Stimulated activated CD8-positive, alpha-beta memory T cell treated with anti-CD3 and anti-CD28 coated beads, Interleukin-12 subunit alpha, Interleukin-12 subunit beta, amount 100 ng/mL, for 4 hours (primary cell): ENCODE measurements at regions not wholly inside any gene's neighbourhood (a gene's known extent, or its start where the extent isn't known, plus 50 kb on each side); places are given as distances from the start of the nearest gene placed in this dataset.
"Not testable (repeated sequence)": the region's sequence is repeated elsewhere in the genome, so short reads cannot be mapped to it uniquely, and the experiment has no call there.

Source experiments
- DNase-seq: peaks from one replicate; pipeline ENCODE4 v3.0.0-alpha.2; 2020; ENCODE audit warnings: low read depth

- DNase-seq, result no peak
Observed at GRCh38 chr1:54474310-54475251, 68.4 kb upstream of the SSBP3 start.

DNA sequence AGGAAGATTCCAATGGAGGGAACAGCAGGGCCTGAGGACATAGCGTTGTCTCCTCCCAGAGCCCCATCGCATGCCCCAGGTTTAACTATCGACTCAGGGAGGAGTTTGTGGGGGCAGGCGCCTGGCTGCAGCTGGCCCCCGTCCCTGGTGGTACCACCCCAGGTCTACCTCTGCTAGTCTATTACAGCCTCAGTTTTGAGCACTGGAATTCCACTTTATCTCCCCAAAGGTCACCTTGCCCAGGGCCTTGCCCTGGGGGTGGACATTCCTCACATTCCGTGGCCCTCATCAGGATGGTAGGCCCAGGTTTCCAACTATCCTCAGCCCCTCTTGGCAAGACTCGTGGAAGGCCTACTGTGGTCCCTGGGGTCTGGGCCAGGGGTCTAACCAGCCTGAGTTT is 65.4 kb upstream of the SSBP3 start:
- DNase-seq, result no peak

DNA sequence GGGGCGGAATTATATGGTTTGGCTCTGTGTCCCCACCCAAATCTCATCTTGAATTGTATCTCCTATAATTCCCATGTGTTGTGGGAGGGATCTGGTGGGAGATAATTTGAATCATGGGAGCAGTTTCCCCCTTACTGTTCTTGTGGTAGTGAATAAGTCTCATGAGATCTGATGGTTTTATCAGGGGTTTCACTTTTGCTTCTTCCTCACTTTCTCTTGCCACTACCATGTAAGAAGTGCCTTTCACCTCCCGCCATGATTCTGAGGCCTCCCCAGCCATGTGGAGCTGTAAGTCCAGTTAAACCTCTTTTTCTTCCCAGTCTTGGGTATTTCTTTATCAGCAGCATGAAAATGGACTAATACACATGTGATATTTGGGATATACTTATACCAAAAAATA is 63.2 kb upstream of the SSBP3 start:
- not testable (repeated sequence) for DNase-seq

DNA sequence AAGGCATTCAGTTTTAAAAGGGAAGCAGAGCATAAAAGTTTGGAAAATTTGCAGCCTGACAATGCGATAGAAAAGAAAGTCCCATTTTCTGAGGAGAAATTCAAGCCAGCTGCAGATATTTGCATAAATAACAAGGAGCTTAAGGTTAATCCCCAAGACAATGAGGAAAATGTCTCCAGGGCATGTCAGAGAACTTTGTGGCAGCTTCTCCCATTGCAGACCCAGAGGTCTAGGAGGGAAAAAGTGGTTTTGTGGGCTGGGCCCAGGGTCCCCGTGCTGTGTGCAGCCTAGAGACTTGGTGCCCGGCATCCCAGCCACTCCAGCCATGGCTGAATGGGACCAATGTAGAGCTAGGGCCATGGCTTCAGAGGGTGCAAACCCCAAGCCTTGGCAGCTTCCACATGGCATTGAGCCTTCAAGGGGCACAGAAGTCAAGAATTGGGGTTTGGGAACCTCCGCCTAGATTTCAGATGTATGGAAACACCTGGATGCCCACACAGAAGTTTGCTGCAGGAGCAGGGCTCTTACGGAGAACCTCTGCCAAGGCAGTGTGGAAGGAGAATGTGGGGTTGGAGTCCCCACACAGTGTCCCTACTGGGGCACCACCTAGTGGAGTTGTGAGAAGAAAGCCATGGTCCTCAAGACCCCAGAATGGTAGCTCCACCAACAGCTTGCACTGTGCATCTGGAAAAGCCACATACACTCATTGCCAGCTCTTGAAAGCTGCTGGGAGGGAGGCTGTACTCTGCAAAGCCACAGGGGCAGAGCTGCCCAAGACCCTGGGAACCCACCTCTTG is 62.3 kb upstream of the SSBP3 start:
- not testable (repeated sequence) for DNase-seq

- DNase-seq, result no peak
Observed at GRCh38 chr1:54465351-54465811, 59.2 kb upstream of the SSBP3 start.

DNA sequence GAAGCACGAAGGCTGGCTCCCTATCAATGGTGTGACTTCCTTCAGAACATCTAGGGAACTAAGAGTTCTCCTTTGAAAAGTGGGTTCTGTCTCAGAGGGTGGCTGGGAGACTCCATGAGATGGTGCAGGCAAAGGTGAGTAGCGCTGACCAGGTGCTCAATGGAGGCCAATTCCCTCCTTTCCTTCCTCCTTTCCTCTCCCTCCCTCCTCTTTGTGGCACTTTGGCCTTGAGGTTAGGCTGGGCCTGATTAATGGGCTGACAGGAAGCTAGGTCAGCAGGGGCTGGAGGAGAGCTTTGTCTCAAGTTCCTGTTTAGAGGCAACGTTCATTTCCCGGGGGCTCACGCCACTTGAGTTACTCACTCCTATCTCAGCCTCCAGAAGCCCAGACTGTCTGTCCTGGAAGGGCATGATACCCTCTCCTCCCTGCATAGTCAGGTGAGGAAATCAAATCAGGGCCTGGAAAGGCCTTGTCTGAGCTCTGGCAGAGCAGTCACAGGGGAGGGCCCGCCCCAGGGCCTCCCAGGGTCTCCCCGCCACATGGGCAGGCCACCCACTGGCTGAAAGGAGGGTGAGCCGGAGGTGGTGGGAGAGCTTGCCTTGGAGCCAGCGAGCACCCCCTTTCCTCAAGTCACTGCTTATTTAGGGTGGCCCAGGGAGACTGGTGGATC is 58.4 kb upstream of the SSBP3 start:
- no peak for DNase-seq

- no peak for DNase-seq
Observed at GRCh38 chr1:54464031-54464476, 57.9 kb upstream of the SSBP3 start.

GRCh38 chr1:54463259-54464030 is 57.3 kb upstream of the SSBP3 start:
- no peak for DNase-seq

- DNase-seq, result no peak
Observed at GRCh38 chr1:54462597-54463258, 56.5 kb upstream of the SSBP3 start.

GRCh38 chr1:54461731-54462596 is 55.8 kb upstream of the SSBP3 start:
- no peak for DNase-seq

DNA sequence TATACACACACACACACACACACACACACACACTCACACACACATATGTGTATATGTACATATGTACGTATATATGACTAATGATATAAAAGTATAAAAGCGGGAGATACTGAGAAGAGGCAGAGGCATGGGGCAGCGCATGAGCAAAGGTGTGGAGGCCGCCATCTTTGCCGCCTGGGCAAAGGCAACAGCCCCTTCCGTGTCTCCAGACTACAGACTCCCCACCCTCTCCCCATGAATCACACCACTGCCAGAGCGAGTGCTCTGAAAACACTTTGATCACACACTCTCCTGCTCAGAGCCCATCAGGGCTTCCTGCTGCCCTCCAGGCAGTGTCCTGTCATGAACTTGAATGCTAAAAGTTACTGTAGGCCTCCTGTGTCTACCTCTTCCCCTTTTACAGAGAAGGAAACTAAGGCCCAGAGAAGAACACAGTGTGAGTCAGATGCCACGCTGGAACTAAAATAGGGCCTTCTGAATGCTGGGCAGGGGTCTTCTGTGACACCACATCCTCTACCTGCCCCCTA is 54.7 kb upstream of the SSBP3 start:
- DNase-seq, result no peak

- DNase-seq, result no peak
Observed at GRCh38 chr1:54460351-54460750, 54.2 kb upstream of the SSBP3 start.

GRCh38 chr1:54459726-54460191 is 53.6 kb upstream of the SSBP3 start:
- DNase-seq, result no peak

- no peak for DNase-seq
Observed at GRCh38 chr1:54459140-54459539, 52.9 kb upstream of the SSBP3 start.

DNA sequence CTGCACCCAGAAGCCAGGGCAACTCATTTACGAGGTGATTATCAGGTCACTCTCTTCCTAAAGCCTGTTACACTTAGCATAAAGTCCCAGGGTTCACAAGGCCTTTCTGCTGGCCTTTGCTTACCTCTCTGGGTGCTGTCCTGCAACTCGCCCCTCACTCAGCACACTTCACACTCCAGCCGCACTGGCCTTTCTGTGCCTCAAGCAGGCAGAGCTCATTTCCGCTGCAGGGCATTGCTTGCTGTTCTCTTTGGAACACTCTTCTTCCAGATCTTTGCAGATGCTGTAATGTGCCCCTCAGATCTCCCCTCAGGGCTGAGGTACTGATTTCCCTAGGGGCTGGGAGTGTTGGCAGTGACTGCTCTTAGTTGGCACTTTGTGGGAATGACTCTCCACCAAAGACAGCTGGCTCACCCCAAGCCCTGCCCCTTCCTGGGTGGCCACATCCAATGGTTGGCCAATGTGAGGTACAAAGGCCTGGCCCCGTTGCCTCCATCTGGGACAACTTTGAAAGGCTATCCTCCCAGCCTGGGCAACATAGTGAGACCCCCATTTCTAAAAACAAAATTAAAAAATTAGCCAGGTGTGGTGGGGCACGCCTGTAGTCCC is 50.8 kb upstream of the SSBP3 start:
- DNase-seq, result no peak

GRCh38 chr1:54456361-54456760 is 50.2 kb upstream of the SSBP3 start:
- DNase-seq, result no peak
